ENCODE measurements at regions not wholly inside any gene's neighbourhood (a gene's known extent, or its start where the extent isn't known, plus 50 kb on each side); places are given as distances from the start of the nearest gene placed in this dataset.

GRCh38 chr5:19240170-19240569 lies 747.8 kb downstream of the CDH18 start:
- TF ChIP-seq CTCF (IDR thresholded peaks at IDR 0.05) (no peak), POLR2AphosphoS5 (IDR thresholded peaks at IDR 0.05) (no peak)
